ENCODE measurements at regions not wholly inside any gene's neighbourhood (a gene's known extent, or its start where the extent isn't known, plus 50 kb on each side); places are given as distances from the start of the nearest gene placed in this dataset.
"Not testable (repeated sequence)": the region's sequence is repeated elsewhere in the genome, so short reads cannot be mapped to it uniquely, and the experiment has no call there.

- DNase-seq = no peak
These were observed 185.6 kb downstream of the TMEM121 start for GRCh38 chr14:105711841-105712460.

- not testable (repeated sequence) for DNase-seq
These were observed 186.3 kb downstream of the TMEM121 start for GRCh38 chr14:105712670-105713069.

- DNase-seq = not testable (repeated sequence)
These were observed 186.8 kb downstream of the TMEM121 start for GRCh38 chr14:105713160-105713559.

GRCh38 chr14:105713836-105714235 lies 187.5 kb downstream of the TMEM121 start:
- not testable (repeated sequence) for DNase-seq

- DNase-seq = not testable (repeated sequence)
These were observed 192.4 kb downstream of the TMEM121 start for GRCh38 chr14:105718787-105719186.

- not testable (repeated sequence) for DNase-seq
These were observed 193.7 kb downstream of the TMEM121 start for GRCh38 chr14:105720106-105720505.

GRCh38 chr14:105720852-105721601 lies 194.6 kb downstream of the TMEM121 start:
- DNase-seq = not testable (repeated sequence)

- not testable (repeated sequence) for DNase-seq
These were observed 195.2 kb downstream of the TMEM121 start for GRCh38 chr14:105721602-105721970.

- not testable (repeated sequence) for DNase-seq
These were observed 195.8 kb downstream of the TMEM121 start for GRCh38 chr14:105721996-105722709.

- DNase-seq = not testable (repeated sequence)
These were observed 196.9 kb downstream of the TMEM121 start for GRCh38 chr14:105723271-105723670.

GRCh38 chr14:105723776-105724175 lies 197.4 kb downstream of the TMEM121 start:
- not testable (repeated sequence) for DNase-seq

GRCh38 chr14:105729825-105730368 lies 203.5 kb downstream of the TMEM121 start:
- not testable (repeated sequence) for DNase-seq

GRCh38 chr14:105730731-105731130 lies 204.3 kb downstream of the TMEM121 start:
- DNase-seq = not testable (repeated sequence)

- DNase-seq = not testable (repeated sequence)
These were observed 205.0 kb downstream of the TMEM121 start for GRCh38 chr14:105731221-105731985.

GRCh38 chr14:105733081-105734065 lies 207.0 kb downstream of the TMEM121 start:
- DNase-seq = no peak

- DNase-seq = not testable (repeated sequence)
These were observed 207.9 kb downstream of the TMEM121 start for GRCh38 chr14:105734241-105734640.

- DNase-seq = not testable (repeated sequence)
These were observed 209.9 kb downstream of the TMEM121 start for GRCh38 chr14:105736331-105736730.

GRCh38 chr14:105737504-105738246 lies 211.3 kb downstream of the TMEM121 start:
- DNase-seq = no peak

- DNase-seq = no peak
These were observed 212.3 kb downstream of the TMEM121 start for GRCh38 chr14:105738638-105739037.

- no peak for DNase-seq
These were observed 213.1 kb downstream of the TMEM121 start for GRCh38 chr14:105739331-105740102.

Data from hippocampal formation (tissue), 2 donors.